SKM-1 treated with dmso at 0.1 percent for 144 hours (cell line): ENCODE measurements at regions not wholly inside any gene's neighbourhood (a gene's known extent, or its start where the extent isn't known, plus 50 kb on each side); places are given as distances from the start of the nearest gene placed in this dataset.
A peak's percentile ranks its signal among the peaks of the same experiment; 100 is the strongest.
"Not testable (repeated sequence)": the region's sequence is repeated elsewhere in the genome, so short reads cannot be mapped to it uniquely, and the experiment has no call there.

Source experiments
- DNase-seq: peaks from one replicate; lab custom pipeline; 2025; ENCODE audit not compliant: unreplicated experiment; lab: John Stamatoyannopoulos, UW

GRCh38 chr2:185628985-185629384 lies 109.6 kb upstream of the FSIP2 start:
- peak; percentile 11 for DNase-seq

- DNase-seq, result no peak
Observed at GRCh38 chr2:185633621-185634020, 105.0 kb upstream of the FSIP2 start.

- no peak for DNase-seq
Observed at GRCh38 chr2:185638771-185639170, 99.8 kb upstream of the FSIP2 start.

GRCh38 chr2:185640588-185640987 lies 98.0 kb upstream of the FSIP2 start:
- no peak for DNase-seq

- no peak for DNase-seq
Observed at GRCh38 chr2:185643434-185643833, 95.2 kb upstream of the FSIP2 start.

- DNase-seq, result no peak
Observed at GRCh38 chr2:185644828-185645227, 93.8 kb upstream of the FSIP2 start.

GRCh38 chr2:185645529-185645928 lies 93.1 kb upstream of the FSIP2 start:
- DNase-seq, result no peak

- DNase-seq, result no peak
Observed at GRCh38 chr2:185658750-185659149, 79.9 kb upstream of the FSIP2 start.

GRCh38 chr2:185663811-185664210 lies 74.8 kb upstream of the FSIP2 start:
- DNase-seq, result no peak

- no peak for DNase-seq
Observed at GRCh38 chr2:185664384-185664783, 74.2 kb upstream of the FSIP2 start.

- DNase-seq, result no peak
Observed at GRCh38 chr2:185665251-185665814, 73.3 kb upstream of the FSIP2 start.

GRCh38 chr2:185667452-185667851 lies 71.2 kb upstream of the FSIP2 start:
- DNase-seq, result no peak

- DNase-seq, result no peak
Observed at GRCh38 chr2:185668710-185669109, 69.9 kb upstream of the FSIP2 start.

- no peak for DNase-seq
Observed at GRCh38 chr2:185674232-185674631, 64.4 kb upstream of the FSIP2 start.

GRCh38 chr2:185676316-185676715 lies 62.3 kb upstream of the FSIP2 start:
- no peak for DNase-seq

GRCh38 chr2:185687001-185687400 lies 51.6 kb upstream of the FSIP2 start:
- DNase-seq, result not testable (repeated sequence)

GRCh38 chr2:185687967-185688366 lies 50.6 kb upstream of the FSIP2 start:
- DNase-seq, result no peak
